GM18526 (cell line): ENCODE measurements at regions not wholly inside any gene's neighbourhood (a gene's known extent, or its start where the extent isn't known, plus 50 kb on each side); places are given as distances from the start of the nearest gene placed in this dataset.

Experiments used
- POLR2A ChIP-seq: IDR thresholded peaks from 3 replicates; pipeline ENCODE4 v1.6.1; 2011; ENCODE audit not compliant: insufficient read length; ENCODE audit errors: extremely low read depth

DNA sequence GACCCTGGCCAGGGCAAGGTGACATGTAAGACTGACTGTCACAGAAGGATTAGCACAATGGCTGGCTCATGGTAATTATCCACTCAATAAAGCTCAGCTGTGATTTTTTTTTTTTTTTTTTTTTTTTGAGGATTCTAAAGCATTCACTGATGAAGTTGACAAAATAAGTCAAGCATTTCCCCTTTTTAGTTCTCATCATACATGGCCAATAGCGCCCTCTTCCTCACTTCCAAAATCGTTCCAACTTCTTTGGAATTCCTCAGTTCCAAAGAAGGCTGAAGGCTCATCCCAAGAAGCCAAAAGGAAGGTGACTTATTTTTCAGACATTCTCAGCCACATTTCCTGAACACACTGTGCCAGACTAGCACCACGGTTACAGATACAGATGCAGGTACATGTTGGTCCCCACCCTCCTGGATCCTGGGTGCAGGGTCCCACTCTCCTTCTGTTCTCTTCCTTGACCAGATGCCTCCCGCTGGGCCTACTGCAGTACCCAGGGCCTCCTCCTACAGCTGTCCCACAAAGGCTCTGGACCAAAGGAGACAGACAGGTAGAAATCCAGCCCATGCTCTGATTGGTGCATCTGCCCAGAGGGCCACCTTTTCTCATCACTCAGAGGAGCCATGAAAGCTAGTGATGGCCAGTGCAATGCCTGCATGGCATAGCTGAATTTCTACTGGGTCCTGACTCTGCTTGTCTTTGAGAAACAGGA is 202.6 kb downstream of the UACA start:
- TF ChIP-seq POLR2A = no peak

DNA sequence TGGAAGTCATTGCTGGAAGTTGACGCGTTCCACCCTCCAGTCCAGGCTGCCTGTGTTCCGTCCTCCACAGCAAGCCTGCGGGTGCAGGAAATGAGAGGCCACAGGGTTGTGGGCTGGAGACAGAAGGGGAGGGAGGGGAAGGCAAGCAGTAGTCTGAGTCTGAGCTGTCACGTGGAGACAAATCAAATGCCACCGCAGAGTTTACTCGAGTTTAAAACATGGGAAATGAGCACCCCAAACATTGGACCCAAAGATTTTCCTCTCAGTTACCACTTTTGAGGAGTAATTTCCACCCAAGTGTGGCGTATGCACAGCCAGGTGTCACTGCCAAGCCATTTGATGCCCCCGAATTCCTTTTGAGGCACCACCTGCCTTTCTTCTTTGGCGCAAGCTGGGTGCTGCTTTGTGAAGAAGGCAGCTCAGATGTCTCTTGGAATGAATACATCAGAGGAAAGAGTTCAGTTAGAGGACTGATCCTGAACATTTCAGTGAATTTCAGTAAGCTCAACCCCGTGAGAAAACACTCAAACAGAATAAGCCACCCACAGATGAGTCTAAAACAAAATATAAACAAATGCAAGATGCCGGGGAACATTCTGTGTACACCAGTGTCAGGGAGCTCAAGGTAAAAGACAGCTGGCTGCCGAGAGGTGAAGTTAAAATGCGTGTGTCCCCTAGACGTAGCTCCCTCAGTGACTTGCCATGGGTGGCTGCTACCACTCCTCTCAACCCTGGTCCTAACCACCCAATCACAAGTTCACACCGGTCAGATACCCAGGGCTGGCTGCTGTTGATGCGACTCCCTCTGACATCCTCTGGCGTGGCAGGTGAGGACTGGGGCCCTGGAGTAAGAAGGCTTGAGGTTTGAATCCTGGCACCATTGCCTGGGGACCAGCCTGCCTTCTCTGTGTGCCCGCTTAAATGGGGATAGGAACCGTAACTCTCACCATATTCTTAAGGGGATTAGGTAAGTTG is 203.8 kb downstream of the UACA start:
- TF ChIP-seq POLR2A = no peak

DNA sequence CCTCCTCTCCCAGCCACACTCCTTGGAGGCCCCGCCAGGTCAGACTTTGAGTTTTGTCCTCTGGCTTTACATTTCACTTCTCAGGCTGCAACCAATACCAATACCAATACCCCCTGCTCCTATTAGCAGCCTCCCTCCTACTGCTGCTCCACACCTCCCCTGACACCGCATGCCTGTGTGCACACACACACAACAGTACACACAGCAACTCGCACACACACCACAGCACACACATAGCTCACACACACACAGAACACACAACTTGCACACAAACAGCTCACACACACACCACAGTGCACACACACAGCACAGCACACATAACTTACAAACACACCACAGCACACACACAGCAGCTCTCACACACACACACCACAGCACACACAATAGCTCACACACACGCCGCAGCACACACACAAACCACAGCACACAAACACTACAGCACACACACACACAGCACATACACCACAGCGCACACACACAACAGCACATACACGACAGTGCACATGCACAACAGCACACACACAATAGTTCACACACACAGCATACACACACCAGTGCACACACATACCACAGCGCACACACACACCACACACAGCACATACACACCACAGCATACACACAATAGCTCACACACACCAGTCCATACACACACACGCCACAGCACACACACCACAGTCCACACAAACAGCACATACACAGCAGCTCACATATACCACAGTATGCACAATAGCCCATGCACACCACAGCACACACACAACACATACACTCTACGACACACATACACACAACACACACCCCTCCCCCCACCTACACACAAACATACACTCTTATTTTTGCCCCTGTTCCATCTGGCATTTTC is 204.7 kb downstream of the UACA start:
- no peak for TF ChIP-seq POLR2A

DNA sequence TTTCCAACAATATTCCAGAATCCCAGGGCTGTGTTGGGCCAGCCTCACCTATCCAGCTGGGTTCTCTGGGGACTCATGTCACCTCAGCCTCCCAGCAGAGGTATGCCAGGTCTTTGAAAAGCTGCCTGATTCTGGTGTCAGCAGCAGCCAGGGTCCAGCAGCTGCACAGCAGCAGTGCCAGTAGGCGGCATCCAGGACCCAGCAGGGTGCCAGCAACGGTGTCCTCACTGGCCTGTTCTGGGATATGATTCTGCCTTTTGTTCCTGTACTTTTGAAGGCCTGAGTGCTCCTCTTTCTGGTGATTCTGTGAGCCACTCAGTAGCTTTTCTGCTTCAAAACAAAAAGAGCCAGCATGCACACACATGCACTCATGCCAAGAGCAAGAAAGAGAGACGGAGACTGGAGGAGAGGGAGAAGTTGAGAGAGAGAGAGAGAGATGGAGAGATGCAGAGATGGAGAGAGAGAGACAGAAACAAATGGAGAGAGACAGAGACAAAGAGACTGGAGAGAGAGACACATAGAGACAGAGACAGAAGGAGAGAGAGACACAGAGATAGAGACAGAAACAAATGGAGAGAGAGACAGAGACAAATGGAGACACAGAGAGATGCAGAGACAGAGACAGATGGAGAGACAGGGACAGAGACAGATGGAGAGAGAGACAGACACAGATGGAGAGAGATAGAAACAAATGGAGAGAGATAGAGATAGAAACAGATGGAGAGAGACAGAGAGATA is 205.7 kb downstream of the UACA start:
- TF ChIP-seq POLR2A = no peak

DNA sequence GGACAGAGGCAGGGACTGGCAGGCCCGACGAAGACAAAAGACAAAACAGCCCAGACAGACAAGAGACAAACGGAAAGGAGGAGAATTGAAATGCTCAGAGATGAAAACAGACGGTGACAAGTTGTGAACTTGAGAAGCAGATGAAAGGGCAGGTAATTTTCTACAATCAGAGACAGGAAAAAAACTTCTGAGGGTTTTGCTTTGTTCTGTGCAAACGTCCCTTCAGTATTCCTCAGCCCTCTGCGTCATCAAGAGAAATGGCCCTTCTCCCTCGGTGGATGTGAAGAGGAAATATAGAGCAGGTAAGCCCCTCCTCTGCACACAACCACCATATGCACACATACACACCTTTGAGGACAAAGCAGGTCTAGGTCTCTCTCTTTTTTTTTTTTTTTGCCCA is 206.6 kb downstream of the UACA start:
- TF ChIP-seq POLR2A = no peak

DNA sequence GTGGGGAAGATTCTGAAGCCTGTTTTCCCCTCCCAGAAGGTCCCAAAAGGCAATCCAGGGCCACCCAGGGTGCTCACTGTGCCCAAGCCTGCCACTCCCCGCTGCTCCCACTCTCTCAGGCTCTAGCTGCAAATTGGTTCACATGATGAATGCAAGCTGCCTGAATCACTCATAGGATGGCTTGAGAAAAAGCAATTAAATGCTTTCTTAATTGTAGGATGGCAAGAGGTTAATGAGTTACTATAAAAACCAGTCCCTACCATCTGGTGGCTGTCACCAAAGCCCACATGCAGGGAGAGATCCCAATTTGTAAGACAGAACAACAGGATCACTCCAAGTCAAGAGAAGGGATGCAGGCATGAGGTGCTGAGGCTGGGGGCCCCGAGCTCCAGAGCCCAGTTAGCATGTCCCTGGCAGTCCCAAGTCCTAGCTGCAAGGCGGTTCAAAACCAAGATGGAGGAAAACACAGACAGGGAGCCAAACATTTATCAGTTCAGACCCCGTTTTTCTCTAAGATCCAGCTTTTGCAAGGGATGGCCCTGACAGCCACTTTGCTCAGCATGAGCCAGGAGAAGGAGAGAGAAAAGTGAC is 207.1 kb downstream of the UACA start:
- no peak for TF ChIP-seq POLR2A

DNA sequence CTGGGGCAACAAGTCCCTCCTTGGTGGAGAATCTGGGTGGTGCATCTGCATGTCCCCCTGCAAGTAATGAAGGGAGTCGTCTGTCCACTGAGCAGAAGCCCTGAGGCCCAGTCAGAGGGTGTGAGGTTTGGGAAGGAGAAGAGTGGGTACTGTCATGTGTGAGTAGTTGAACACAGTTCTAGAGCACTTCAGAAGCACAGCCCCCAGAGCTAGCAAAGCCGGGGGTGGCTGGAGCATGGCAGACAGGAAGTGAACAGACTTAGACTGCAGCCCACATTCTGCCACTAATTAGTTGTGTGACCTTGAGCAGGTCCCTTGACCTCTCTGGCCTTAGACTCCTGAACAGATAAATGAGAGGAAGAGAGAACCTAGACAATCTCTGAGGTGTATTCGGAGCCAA is 207.6 kb downstream of the UACA start:
- no peak for TF ChIP-seq POLR2A

DNA sequence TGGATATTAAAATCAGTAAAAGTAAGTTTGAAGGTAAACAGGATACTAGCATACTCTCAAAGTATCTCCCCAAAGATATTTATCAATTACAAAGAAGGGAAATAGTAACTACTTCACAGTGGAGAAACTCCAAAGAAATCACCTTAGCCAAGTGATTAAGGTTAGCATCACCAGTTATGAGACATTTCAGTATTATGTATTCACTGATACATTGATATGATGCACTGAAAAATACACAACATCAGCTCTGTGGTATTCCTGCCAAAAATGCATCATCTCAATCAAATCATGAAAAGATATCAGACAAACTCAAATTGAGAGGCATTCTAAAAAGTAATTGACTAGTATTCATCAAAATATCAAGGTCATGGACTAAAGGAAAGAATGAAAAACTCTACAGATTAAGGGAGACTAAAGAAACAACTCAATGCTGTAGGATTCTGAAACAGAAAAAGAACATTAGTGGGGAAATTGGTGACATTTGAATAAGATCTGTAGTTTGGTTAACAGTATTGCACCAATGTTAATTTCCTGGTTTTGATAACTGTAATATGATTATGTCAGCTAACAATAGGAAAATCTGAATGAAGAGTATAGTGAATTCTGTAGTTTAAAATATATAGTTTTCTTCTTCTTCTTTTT is 215.4 kb downstream of the UACA start:
- TF ChIP-seq POLR2A = no peak

DNA sequence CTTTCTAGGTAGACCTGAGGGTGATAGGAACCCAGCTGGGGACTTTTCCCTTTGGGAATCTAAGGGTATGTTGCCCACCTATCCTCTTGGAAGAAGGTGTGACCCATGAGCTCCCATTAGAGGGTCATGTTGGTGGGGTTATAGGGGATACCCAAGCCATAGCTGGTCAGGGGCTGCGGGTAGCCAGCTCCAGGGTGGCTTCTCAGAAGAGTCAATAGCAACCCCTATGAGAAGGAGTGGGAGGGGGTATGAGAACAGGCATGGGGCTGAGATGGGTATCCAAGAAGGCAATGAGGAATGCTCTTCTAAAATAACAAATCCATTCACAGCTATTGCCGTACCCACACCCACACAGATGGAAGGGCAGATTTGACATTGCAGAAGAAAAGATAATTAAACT is 217.8 kb downstream of the UACA start:
- no peak for TF ChIP-seq POLR2A

DNA sequence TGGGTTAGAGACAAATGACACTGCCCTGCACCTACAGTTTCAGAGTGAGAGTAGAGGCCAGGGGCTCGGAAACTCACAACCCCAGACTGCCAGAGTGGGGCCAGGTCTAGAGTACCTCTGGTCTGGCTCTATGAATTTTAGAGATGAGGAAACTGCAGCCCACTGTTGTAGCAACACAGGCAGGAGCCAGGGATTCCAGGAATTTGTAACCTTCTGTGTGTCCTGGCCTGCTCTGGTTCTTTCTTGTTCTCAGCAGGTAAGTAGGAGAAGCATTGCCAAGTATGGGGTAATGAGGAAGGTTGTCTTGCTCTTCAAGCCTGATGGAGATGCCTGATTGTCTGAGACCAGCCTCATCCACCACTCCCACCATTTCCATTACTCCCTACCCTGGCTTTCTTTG is 221.8 kb downstream of the UACA start:
- no peak for TF ChIP-seq POLR2A

DNA sequence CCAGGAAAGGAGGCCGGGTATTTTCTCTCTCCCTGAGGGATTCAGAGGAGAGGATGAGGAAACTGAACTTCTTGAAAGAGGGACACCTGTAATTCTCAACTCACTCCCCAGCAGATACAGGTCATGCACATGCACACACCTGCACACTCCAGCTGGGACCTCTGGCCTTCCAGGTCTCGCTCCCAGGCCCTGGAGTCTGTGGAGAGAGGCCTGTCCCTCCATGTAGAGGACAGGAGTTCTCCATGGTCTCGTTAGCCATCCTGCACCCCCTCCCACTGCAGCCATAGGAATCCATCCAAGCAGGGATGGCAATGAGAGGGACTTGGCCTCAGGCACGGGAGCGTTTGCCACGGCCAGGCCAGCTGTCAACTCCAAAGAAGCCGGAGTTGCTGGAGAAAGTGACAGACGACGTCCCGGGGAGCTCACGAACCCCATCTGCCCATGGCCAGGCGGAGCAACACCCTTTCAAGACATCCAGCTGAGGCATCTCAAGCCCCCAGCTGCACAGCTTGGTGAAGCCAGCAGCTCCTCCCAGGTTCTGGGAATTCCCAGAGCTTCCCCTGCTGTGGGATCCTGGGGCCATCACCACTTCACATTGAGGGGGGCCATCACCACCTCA is 223.3 kb downstream of the UACA start:
- no peak for TF ChIP-seq POLR2A

DNA sequence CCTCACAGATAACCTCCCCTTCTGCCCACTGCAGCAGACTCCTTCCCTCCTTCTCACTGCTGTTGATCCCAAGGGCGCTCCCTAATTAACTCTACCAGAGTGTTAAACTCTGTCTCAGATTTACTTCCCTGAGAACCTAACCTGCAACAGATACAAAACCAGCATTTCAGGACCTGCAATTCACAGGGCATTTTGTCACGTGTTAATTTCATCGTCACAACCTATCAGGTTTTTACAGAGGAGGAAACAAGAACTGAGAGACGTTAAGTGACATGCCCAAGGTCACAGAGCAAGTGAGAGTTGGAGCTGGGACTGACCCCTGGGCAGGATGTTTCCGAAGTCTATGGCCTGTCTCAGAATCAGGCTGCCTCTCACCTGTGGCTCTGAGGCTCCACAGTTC is 223.9 kb downstream of the UACA start:
- TF ChIP-seq POLR2A = no peak

DNA sequence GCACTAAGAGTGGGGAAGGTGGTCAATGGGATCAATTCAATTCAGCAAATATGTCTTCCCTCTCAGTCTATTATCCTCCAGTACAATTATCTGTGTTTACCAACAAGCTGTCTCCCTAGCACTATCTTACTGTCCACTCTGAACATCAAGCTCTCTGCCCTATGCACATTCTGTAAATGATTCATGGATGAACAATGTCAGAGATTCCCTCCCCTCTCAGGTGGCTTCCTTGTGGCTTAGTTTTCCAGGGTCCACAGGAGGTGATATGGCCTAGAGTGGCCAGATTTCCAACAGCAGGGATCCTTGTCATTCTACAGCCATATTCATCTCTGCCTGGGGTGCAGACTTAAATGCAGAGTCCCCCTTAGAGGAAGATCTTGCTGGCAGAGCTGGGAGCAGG is 225.1 kb downstream of the UACA start:
- no peak for TF ChIP-seq POLR2A
